GM18517 (cell line): ENCODE measurements at regions not wholly inside any gene's neighbourhood (a gene's known extent, or its start where the extent isn't known, plus 50 kb on each side); places are given as distances from the start of the nearest gene placed in this dataset.

Experiments used
- ATAC-seq: cut with Tn5 transposase; IDR thresholded peaks from one replicate; pipeline ENCODE4 v1.9.1; 2021; ENCODE audit warnings: mild to moderate bottlenecking, moderate library complexity; ENCODE audit not compliant: unreplicated experiment

DNA sequence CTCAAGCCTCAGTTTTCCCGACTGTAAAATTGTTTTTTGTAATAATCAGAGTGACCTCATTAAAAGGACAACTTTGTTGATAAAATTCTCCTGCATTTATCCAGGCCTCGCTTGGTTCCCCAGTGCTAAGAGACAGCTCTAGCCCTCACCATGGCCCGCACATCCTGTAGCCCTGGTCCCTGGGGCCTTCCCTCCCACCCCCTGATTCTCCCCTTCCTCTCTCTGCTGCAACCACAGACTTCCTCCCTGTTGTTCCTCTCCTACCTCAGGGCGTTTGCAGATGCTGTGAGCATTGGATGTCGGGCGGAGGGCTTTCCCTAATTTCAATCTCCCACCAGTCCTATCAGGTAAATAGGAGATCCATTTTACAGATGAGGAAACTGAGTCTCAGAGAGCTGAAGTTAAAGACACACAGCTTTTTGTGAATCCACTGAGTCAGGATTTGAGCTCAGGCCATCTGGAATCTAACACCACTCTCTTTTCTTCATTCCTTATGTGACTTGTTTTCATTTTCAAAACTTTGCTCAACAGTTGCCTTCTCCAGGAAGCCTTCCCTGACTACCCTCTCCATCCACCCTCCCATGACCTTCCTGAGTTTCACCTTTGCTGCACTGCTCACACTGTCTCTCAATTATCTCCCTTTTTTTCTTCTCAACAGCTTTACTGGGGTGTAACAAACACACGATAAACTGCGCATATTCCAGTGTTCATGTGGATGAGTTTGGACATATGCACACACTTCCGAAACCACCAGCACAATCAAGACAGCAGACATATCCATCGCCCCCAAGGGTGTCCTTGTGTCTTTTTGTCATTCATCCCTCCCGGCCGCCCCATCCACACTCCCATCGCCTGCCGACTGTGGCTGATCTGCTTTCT, 107.1 kb downstream of the CEBPB start:
- no peak for ATAC-seq

DNA sequence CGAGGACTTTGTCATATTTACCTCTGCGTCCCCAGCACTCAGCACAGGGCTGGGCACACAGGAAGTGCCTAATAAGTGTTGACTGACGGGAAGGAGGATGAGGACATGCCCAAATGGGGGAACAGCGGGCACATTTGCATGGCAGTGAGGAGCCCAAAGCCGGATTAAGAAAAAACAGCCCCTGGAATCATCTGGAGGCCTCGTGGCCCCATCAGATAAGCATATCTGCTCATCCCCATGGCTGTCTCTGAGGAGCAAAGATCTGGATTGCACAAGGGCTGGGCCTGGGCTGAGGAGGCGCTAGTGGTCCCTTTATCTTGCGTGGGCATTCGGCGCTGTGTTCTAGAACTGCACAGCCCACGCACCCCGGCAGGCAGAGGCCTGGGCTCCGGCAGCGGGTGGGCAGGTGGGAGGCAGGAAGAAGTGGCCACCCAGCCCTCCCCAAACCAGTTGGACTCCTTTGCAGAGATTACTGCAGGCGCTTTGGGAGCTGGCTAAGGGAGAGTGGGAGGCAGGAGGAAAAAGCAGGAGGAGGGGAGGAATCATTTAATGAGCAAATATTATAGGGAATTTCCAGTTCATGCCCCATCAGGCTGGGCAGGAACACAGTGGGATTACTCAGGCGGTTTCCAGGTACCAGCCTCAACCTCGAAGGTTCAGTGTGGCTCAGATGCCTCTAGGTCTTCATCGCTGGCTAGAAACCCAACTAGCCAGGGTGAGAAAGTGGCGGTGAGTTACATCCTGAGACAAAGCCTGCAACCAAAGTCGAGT, 108.1 kb downstream of the CEBPB start:
- no peak for ATAC-seq

DNA sequence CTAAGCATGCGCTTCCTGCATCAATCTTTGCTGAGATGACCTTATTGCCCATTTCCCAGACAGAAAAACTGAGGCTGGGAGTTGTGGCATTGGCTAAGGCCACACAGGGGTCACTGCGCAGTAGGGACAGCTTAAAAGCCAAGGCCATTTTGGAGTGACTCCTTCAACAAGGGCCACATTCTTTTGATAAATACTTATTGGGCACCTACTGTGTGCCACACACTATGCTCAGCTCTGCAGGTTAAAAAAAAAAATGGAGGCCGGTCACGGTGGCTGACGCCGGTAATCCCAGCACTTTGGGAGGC, 108.6 kb downstream of the CEBPB start:
- no peak for ATAC-seq

DNA sequence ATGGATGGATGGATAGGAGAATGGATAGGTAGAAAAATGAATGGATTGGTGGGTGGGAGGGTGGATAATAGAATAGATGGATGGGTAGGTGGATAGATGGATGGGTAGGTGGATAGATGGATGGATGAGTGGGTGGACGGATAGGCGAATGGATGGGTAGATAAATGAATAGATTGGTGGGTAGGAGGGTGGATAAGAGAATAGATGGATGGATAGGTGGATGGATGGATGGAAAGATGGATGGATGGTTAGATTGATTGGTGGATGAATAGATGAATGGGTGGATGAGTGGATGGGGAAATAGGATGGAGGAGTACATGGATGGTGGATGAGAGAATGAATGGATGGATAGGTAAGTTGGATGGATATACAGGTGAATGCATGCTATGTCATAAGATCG, 110.5 kb downstream of the CEBPB start:
- ATAC-seq = no peak

DNA sequence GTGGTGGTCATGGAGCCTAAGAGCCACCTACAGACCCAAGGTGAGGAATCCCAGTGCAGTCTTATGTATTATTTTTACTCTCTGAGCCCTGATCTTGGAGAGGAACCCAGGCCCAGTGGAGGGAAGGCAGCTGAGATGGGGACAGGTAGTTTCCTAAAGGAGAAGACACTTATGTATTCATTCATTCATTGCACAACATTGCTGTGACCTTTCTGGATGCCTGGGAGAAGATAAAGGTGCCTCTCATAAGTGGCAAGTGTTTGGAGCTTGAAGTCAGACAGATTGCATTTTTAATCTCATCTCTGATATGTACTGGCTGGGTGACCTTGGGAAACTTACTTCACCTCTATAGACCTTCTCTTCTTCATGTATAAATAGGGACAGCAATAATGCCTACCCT, 111.1 kb downstream of the CEBPB start:
- no peak for ATAC-seq

DNA sequence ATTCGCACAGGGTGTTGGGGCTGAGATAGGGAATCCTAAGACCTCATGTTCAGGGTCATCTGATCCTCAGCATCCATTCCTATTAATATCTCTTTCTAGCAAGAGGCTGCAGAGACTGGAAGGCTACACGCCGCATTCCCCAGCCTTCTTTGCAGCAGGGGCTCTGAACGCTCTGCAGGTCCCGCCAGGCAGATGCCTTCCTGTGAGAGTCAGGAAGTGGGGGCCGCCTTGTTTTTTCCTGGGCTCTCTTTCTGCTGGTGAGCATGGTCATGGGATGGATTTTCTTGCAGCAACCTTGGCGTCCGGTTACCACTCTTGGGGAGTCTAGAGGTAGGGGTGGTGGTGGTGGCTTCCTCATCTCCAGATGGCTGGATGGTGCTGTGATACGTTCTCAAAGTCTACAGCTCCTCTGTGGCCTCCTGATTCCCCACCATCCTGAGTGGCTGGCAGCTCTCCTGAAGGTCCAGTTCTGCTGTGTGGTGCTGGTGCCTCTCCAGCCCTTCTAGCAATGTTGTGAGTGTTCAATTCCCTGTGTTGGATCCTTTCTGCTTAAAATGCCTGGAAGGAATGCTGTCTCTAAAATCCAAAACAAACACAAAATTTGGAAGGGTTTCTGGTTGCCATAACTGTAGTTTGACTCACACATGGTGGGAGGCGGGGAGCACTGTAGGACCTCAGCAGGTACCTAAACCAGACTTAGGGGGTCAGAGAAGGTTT, 111.9 kb downstream of the CEBPB start:
- ATAC-seq = no peak

DNA sequence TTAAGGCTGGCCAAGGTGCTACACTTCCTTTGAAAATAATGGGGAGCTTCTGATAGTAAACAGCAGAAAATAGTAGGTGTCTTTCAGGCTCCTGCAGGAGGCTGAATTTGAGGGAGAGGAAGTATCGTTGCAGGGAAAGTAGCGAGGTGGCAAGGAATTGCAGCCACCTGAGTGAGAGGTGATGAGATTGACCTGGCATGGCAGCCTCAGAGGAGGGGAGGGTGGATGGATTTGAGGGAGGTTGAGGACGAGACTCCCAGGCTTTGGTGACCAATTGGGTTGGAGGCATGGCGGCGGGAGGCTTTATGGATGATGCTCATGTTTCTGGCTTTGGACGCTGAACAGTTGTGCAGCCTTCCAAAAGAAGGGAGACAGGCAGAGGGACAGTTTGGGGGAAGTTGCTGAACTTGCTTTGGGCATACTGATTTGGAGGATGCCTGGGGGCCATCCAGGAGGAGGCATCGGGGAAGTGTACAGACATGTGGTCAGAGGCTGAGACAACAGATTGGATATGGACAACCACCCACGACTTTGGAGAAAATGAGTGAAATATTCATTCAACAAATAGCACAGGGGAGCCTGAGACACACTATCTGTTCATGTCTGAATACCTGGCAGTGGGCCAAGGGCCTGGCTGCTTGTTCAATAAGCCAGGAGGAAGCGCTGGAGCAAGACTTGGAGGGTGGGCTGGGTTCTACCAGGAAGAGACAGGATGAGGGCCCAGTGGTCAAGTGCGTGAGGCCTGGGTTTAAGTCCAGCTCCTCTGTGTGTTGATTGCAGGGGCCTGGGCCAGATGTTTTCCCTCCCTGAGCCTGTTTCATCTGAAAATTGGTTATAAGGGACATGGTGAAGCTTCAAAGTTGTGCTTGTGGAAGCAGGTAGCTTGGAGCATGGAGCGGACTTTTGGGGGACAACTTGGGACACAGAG, 113.2 kb downstream of the CEBPB start:
- ATAC-seq = no peak

DNA sequence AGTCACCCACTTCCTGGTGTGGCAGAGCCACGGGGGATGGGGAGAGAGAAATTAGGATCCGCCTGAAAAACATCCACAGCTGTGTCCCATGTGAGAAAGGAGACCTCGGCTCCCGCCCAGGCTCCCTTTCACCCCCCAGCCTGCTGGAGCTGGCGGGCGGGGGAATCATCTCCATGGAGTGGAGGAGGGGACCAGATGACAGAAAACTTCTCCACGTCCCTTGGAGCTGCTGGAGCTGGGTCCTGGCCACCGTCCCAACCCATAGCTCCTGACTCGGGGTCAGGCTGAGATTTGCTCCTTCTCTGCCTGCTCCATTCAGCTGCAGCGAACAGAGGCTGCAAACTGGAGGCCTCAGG, 113.8 kb downstream of the CEBPB start:
- ATAC-seq = no peak

DNA sequence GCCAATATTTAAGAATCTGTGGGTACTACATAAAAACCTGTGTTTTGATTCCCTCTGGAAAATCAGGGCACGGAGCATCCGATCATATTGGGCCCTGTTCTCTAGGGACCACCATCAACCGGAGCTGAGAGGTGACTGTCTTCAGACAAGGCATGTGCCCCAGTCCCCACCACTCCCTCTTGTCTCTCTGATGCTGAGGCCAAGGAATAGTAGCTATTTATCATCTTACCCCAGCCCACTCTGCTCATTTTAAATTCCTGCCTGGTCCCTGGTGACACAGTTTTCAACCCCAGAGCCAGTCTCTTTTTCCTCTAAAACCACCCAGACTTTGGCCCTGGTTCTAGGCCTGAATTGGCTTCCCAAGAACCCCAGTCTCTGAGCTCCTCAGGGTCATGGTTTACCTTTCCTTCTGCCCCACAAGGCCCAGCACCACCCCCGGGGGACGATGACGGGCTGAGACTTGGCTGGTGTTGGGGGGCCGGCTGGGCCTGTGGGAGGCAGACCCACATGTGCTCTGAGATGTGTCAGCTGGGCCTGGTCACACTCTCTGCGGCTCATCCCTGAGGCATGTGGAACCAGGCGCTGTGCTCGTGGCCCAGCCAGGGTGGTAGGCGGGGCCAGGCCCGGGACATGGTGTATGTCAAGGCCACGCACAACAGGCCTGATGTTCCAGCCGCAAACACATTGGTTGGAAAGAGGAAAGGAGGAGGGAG, 114.4 kb downstream of the CEBPB start:
- no peak for ATAC-seq

DNA sequence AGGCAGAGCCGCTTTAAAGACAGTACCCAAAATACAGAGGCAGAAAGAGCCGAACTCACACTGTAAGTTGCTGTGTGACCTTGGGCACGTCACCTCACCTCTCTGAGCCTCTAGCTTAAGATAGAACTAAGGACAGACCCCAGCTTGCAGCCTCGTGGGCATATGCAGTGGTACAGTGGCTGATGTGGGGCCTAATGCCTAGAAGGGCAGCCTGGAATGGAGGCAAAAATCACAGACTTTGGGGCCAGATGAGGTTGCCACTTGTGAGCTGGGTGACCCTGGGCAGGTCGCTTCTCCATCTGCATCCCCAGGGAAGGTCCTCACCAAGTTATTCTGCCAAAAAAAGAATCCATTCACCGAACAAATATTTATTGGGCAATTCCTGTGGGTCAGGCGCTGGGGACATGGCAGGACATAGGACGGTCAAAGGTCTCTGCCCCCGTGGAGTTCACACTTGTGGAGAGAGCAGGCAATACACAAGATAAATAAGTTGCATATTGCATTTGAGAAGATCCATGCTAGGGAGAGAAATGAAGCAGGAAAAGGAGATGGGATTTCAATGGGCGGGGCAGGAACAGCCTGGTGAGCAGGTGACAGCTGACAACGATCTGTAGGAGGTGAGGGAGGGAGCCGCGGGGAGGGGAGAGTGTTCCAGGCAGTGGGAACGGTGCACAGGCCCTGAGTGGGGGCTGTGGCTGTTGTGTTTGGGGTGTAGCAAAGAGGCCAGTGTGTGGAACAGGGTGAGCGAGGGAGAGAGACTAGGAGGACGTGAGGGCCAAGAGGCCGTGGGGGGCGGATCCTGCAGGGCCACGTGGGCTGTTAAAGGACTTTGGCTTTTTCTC, 115.2 kb downstream of the CEBPB start:
- ATAC-seq = no peak

DNA sequence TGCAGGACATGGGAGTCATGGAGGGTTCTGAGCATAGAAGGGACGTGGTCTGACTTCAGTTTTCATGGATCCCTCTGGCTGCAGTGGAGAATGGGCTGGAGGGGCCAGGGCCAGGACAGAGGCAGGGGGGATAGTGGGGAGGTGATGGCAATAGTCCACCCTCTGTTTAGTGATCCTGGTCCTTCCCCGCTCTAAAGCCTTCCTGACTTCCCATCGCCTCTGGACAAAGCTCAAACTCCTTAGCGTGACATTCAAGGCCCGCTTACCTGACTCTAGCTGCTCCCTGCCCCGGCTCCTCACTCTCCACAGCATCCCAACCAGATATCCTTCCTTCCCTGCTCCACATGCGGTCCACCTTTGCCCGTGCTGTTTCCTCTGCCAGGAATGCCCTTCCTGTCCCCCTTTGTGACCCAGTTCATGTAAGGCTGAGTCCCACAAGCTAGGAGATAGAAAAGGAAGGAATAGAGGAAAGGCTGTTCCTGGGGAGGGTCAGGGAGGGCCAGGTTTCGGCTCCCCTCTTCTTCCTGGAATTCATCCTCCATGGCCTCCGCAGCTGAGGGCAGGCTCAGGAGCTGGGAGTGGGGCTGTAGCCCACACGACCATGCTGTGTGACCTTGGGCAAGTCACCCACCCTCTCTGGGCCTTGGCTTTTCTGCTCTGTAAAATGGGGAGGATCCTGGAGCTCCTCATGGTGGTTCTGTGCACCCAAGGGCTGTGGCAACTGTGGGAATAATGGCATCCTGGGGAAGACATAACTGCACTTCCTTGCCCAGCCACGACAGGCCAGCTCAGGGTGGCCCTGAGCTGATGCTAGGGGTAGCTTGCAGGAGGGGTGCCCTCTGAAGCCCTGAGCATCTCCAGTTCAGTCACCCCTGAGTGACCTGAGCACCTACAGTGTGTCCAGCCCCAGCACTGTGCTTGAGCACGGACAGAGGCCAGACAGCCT, 116.1 kb downstream of the CEBPB start:
- no peak for ATAC-seq

DNA sequence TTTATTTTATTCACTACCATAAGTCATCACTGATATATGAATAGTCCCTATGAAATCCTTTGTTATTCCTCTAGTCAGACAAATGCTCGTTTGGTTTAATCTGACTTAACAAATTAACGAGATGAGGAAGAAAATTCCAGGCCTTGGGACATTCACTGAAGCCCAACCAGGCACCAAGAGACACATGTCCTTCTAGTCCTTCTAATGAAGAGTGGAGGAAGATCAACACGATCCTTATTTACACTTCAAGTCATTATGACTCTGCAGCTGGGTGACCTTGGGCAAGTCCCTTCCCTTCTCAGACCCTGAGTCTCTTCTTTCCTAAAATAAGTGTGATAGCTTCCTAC, 117.5 kb downstream of the CEBPB start:
- ATAC-seq = no peak

DNA sequence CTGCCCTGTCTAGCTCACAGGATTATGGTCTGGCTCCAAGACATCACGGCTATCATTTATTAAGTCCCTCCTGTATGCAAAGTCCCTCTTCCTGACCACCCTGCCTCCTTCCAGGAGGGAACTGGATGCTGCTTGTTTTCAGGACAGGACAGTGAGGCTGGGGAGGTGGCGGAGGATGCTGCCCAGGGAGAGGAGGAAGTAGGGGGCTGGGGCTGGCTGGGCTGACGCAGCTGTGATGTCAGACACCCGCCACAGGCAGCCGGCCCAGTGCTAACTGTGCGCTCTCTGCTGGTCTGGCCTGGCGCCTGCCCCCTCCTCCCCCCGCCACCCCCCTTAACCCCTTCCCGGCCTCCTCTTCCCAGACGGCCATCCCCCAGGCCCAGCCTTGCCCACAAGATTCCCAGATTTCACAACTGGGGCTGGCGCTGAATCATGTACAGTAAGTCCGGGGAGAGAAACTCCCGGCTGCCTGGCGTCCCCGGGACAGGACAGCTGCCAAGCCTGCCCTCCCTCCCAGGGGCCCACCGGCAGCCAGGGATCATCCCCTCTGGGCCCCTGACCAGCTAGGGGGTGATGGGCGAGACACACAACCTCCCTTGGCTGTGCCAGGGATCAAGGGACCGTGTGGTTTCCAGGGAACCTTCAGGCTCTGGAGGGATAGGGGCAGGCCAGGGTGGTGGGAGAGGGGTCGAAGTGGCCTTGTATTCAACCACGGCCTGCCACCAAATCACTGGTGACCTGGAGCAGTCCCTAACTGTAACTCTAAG, 118.1 kb downstream of the CEBPB start:
- no peak for ATAC-seq

DNA sequence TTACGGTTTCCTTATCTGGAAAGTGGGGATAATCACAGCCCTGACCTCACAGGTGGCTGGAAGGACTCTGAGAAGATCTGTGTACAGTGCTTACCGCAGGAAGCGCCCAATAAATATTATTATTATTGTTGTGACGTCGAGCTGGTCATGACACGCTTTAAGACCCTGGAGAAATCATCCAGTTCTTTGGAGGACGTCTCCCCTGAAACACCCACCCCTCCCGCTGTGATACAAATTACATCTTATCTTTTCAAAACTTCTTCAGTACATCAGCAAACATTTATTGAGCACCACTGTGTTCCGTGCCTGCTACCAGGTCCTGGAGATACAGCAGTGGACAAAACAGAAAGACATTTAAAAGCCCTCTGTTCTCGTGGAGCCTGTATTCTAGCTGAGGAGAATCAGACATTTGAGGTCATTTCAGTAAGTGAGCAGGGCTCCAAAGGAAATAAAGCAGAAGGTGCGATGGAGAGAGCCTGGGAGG, 118.7 kb downstream of the CEBPB start:
- no peak for ATAC-seq

DNA sequence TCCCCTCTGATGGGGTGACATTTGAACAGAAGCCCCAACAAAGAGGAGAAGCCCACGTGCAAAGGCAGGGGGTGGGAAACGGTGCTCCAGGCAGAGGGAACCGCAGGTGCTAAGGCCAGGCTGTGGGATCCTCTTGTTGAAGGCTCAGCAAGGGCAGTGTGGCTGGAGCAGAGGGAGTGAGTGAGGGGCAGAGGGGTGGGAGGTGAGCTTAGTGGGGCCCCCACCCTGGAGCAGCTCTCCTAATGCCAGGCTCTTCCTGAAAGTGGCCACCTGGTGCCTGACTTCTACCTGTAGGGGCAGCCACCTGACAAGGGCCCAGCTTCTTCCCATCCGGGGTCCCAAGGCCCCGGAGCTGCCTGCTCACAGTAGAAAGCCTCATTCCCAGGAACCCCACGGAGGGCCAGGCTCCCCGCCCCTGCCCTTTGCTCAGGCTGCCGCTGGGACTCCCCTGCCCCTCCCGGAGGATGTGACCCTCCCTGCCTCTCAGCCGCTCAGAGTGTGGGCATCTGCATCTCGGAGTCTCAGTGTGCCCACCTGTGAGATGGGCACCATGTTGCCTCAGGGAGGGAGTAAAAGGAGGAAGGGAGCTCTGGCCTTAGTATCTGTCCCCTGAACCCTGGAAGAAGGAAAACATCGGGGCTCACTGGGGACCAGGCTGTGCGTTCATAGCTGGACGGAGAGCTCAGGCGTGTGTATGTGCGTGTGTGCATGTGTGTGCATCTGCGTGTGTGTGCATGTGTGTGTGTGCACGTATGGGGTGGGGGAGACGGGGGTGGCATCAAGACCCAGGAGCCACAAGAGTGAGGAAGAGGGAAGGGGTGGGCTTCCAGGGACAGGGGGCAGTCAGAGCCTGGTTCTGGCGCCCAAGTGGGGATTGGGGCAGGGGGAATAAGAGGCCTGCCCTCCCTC, 119.4 kb downstream of the CEBPB start:
- no peak for ATAC-seq

DNA sequence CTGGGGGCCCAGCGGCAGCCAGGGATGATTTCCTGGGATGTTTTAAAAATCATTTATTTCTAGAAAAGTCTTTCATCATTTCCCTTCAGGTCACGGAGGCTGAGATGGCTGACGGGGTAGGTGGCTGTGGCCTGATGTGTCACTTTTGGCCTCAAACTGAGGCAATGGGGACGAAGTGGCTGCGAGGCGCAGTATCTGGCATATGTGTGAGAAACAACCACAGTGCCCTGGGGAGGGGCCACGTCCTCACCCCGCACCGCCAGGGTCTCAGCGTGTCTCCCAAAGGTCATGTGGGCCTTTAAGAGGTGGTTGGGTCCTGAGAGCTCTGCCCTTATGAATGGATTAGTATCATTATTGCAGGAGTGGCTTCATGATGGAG, 120.0 kb downstream of the CEBPB start:
- no peak for ATAC-seq
